GM21447 (cell line): ENCODE measurements at regions not wholly inside any gene's neighbourhood (a gene's known extent, or its start where the extent isn't known, plus 50 kb on each side); places are given as distances from the start of the nearest gene placed in this dataset.

ENCODE experiments used
- ATAC-seq: cut with Tn5 transposase; IDR thresholded peaks from one replicate; pipeline ENCODE4 v1.9.1; 2021; ENCODE audit not compliant: unreplicated experiment

GRCh38 chr12:61362037-61362436, 898.2 kb upstream of the USP15 start:
- no peak for ATAC-seq

- ATAC-seq = no peak
Measured at GRCh38 chr12:61365001-61365400, 895.2 kb upstream of the USP15 start.

DNA sequence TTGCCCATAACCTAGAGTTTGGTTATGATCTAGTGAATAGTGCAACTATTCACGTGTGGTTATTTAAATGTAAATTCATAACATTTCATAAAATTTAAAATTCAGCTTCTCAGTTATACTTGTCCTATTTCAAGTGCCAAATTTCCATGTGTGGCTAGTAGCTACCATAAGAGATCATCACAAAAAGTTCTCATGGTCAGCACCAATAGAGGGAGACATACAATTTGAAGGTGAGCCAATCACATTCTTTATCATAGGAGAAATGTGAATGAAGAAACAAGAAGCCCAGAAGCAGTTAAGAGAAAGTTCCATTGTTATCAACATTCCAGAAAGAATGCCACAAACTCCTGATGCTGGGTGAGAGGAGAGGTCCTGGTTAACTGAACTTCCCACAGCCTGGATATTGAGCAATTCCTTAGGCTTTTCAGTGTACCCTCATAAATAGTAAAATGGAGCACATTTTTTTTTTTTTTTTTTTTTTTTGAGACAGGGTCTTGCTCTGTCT, 892.9 kb upstream of the USP15 start:
- ATAC-seq = no peak

DNA sequence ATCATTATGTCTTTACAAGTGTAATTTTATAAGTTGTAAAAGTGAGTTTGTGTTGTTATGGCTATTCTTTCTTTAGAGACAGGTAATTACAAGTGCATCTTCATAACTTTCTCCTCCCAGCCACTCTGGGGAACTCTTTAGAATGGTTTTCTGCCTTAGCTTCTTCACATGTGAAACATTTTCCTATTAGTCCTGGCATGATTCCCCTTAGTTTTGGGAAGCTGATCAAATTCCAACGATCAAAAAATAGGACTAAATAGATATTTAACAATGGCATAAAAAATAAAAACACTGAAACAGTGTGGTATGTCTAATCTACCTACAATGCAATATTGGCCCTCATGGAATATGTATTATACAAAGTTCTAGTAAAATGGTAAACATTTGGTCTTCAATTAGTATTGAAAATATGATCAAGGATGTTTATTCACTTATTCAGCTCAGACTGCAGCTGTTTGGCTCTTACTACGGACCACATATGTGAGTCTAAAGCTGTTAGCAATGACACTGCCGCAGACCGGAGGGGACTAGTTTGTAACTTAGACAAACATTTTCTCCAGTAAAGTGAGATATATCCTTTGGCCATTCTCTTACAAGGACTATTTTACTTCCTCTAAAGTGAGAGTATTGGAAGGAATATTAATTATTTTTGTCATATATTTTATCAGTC, 890.8 kb upstream of the USP15 start:
- ATAC-seq = no peak

DNA sequence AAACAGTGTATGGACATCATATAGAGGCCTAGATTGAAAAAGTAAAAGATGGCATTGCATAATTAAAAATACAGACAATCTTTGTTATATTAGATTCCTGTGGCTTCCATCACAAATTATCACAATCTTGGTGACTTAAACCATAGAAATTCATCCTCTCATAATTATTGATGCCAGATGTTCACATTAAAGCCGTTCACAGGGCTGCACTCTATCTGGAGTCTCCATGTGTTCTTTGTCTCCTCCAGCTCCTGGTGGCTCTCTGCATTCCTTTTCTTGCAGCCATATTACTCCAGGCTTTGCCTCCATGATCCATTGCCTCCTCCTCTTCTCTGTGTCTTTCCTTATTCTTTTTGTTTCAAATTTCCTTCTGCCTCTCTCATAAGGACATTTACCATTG, 875.7 kb upstream of the USP15 start:
- no peak for ATAC-seq

DNA sequence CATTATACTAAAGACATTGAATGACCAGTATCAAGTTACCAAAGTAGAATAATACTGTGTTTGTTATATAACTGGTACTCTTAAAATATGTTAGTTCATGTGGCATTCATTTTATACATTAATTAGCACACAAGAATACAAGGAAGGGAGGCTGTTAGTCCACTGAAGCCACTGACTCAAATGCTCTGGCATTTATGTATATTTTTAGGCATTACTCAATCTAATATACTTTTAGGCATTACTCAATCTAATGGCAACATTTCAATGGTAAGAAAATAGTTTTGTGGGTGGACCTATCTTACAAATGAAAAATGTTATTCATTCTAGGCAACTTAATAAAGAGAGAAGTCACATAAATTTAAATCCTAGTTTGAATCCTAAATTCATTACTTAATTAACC, 874.4 kb upstream of the USP15 start:
- no peak for ATAC-seq

- ATAC-seq = no peak
Measured at GRCh38 chr12:61397668-61398067, 862.5 kb upstream of the USP15 start.

GRCh38 chr12:61412201-61412600, 848.0 kb upstream of the USP15 start:
- no peak for ATAC-seq

GRCh38 chr12:61414470-61414869, 845.7 kb upstream of the USP15 start:
- no peak for ATAC-seq

DNA sequence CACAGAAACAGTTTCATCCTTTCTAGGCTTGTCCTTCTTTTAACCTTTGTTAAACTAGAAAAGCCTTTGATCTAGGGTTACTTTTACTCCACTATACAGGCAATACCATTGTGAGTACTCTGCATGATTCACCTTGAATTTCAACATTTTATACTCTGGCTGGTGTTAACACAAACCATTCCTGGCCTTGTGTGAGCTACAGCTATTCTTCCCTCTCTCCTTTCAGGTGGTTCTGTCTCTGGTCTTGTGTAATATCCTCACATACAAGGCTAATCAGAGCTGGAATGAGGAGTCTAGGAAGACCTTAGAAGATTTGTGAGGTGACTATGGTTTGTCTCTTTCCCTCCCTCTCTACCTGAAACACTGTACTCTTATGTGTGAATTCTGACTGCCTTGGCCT, 837.4 kb upstream of the USP15 start:
- no peak for ATAC-seq

DNA sequence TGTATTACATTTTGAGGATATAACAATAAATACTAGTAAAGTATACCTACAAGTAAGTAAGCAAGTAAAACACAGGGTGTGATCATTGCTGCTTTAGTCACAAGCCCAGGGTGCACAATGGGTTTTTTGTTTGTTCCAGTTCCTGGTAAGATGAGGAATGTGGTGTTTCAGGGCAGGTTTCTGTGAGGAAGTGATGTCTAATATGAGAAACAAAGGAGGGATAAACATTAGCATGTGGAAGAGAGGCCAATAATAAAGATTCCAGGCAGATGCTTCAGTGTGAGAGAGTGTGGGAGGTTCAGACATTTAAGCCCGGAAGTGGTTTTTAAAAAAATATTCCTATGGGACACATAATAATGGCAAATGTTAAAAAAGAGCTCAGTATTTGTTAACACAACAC, 808.1 kb upstream of the USP15 start:
- ATAC-seq = no peak

GRCh38 chr12:61487728-61488127, 772.5 kb upstream of the USP15 start:
- ATAC-seq = no peak

DNA sequence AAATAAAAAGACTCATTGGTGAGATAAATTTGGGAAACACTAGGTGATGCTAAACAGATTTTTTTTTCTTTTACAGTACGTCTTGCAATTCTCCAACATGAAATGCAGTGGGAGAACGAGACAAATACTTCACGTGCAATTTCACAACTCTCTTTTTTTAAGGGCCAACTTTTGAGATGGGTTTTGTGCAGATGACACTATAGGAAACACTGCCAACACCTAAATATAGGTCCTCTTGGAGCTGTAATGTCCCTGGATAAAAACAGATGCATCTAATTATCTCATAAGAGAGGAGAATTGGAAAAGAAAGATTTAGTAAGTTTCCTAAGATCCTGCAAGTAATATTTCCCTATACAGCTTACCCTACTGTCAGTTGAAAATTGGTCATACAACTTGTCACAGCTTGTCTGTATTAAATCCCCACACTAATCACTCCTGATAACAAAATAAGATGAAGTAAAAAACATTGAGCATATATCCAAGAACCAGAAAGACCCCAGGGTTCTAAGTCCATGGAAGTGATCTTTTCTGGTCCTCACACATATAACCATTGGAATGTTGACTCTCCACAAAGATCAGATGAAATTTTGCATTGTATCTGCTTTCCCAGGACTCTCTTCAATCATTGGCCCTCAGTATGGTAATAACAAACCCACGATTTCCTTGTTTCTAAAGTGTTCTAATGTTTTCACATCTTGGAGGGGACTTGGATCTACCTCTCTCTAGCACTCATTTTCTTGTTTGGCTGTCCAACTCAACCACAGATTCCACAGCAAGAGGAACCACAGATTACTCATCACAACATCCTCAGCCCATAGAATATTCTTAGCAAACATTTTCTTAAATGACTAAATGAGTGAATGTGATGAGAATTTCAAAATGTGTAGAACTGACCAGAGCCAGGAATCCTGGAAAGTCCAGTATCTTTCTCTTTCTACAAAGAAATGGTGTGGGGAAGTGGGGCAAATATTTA, 769.4 kb upstream of the USP15 start:
- ATAC-seq = no peak

DNA sequence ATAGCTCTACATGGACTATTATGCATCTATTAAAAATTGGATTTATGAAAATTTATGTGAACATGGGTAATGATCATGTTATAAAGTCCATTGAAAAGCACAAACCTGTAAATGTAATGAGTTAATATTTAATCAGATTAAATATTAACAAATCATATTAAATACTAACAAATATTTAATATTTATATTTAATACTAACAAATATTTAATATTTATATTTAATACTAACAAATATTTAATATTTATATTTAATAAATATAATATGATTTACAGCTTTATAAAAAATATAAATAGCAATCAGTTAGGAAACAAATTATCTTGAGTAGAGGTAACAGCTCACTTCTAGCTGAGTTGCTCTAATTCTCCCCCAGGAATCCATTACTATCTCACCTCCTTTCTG, 758.0 kb upstream of the USP15 start:
- no peak for ATAC-seq

- no peak for ATAC-seq
Measured at GRCh38 chr12:61504396-61505080, 755.7 kb upstream of the USP15 start.

- ATAC-seq = no peak
Measured at GRCh38 chr12:61513499-61513898, 746.7 kb upstream of the USP15 start.

DNA sequence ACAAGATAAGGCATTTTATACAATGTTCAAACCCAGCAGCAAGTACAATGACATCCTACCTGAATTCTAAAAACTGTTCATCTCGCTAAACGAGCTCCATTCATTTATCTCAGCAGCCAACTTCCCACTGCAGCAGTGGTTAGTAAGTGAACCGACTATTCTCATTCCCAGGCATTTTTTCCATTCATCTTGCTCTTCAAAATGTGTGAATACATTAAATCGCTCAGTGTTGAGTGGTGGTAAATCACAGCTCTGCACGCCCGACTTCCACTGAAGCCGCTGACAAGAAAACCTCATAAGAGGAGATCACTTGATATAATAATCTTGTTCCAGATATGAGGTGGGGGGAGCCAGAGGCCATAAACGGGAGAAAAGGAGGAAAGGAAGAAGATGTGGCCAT, 746.2 kb upstream of the USP15 start:
- no peak for ATAC-seq

DNA sequence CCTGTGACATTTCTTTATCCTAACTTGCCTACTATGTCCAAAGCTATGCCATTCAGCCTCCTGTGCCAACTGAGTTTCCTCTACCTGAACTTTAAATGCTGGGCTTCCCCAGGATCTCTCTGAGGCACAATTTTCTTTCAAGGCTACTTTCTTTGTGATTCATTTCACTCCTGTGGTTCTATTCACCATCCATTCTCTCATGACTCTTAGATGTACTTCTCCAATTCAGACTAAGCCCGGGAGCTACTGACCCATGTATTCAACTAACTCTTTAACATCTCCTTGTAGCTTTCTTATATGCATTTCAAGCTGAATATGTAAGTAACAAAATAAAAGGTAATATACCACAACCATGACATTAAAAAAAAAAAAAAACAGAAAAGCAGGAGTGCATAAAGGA, 738.9 kb upstream of the USP15 start:
- ATAC-seq = no peak

GRCh38 chr12:61523276-61523992, 736.8 kb upstream of the USP15 start:
- ATAC-seq = no peak

DNA sequence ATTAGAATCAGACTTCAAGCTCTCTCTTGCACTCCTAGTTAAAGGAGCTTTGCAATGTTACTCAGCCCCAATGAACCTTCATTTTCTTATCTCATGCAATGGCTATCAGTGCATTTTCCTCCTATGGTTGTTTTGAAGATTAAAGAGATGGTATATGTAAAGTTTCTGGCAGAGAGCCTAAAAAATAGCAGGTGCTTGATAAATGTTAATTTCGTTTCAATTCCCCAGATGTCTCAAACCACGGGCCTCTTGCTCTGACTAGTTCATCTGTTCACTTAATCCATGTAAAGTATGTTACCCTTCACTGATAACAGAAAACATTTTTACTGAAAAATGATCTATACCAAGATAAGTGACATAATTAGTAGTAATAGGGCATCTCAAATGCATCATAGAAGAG, 735.4 kb upstream of the USP15 start:
- no peak for ATAC-seq

DNA sequence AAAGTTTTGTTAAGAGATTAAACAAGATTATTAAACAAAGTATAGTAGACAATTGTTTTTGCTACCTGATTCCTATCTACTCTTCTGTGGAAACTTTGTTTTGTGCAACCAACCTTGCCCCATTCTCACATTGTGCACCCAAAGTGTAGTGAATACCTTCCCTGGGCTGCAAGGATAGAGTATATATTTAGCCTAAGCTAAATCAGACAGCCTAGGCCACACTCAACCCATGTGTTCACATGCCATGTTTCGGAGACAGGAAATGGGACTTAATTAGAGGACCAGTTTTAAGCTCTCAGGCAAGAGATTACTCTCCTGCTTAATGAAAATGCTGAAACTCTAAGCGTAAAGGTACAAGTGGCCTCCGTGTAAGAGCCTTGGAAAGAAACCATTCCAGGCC, 734.9 kb upstream of the USP15 start:
- ATAC-seq = no peak
